Astrocyte (in vitro differentiated cells and primary cell): ENCODE measurements at regions not wholly inside any gene's neighbourhood (a gene's known extent, or its start where the extent isn't known, plus 50 kb on each side); places are given as distances from the start of the nearest gene placed in this dataset.
A peak's percentile ranks its signal among the peaks of the same experiment; 100 is the strongest.

ENCODE experiments used
- DNase-seq: peaks from one replicate; pipeline ENCODE4 v3.0.0-alpha.2; 2010; ENCODE audit warnings: low read depth
- FAIRE-seq: peaks from 2 replicates; lab custom pipeline; 2011; peaks lifted over from hg19 to GRCh38; lab: Jason Lieb, UNC
- H2AFZ ChIP-seq: 2 replicates; pipeline ENCODE4 v1.6.0; 2012; ENCODE audit warnings: low read depth, low read length, inconsistent platforms
- H3K27ac ChIP-seq: 2 replicates; pipeline ENCODE4 v1.5.1; 2011; ENCODE audit warnings: low read depth, low read length, inconsistent platforms
- H3K27me3 ChIP-seq: 2 replicates; pipeline ENCODE4 v1.6.0; 2011; ENCODE audit warnings: low read length, inconsistent platforms; ENCODE audit not compliant: insufficient read depth
- H3K36me3 ChIP-seq: 2 replicates; pipeline ENCODE4 v1.5.1; 2011; ENCODE audit warnings: low read length, inconsistent platforms; ENCODE audit not compliant: insufficient read depth
- H3K4me1 ChIP-seq: 2 replicates; pipeline ENCODE4 v1.5.1; 2011; ENCODE audit warnings: low read length, inconsistent platforms; ENCODE audit not compliant: insufficient read depth
- H3K4me2 ChIP-seq: 2 replicates; pipeline ENCODE4 v1.6.0; 2012; ENCODE audit warnings: low read length, inconsistent platforms
- H3K4me3 ChIP-seq: 2 replicates; pipeline ENCODE4 v1.5.1; 2011; ENCODE audit warnings: low read depth, mild to moderate bottlenecking, low read length, inconsistent platforms; ENCODE audit not compliant: insufficient read depth
- H3K79me2 ChIP-seq: 2 replicates; pipeline ENCODE4 v1.6.0; 2012; ENCODE audit warnings: mild to moderate bottlenecking, low read length, inconsistent platforms; ENCODE audit not compliant: insufficient read depth
- H3K9ac ChIP-seq: 2 replicates; pipeline ENCODE4 v1.6.0; 2012; ENCODE audit warnings: mild to moderate bottlenecking, low read length, inconsistent platforms
- H3K9me3 ChIP-seq: 2 replicates; pipeline ENCODE4 v1.5.1; 2012; ENCODE audit warnings: low read depth, mild to moderate bottlenecking, low read length, inconsistent platforms; ENCODE audit not compliant: insufficient read depth
- H4K20me1 ChIP-seq: 2 replicates; pipeline ENCODE4 v1.6.0; 2012; ENCODE audit warnings: low read length, inconsistent platforms; ENCODE audit not compliant: insufficient read depth
- H3K27ac Mint-ChIP-seq: one replicate; pipeline ENCODE4 v1.8.0; 2021; ENCODE audit warnings: mild to moderate bottlenecking, mixed read lengths; ENCODE audit not compliant: unreplicated experiment
- H3K27me3 Mint-ChIP-seq: one replicate; pipeline ENCODE4 v1.8.0; 2021; ENCODE audit warnings: low read depth, mixed read lengths; ENCODE audit not compliant: unreplicated experiment
- H3K36me3 Mint-ChIP-seq: one replicate; pipeline ENCODE4 v1.8.0; 2021; ENCODE audit warnings: low read depth, mixed read lengths; ENCODE audit not compliant: unreplicated experiment
- H3K4me1 Mint-ChIP-seq: one replicate; pipeline ENCODE4 v1.8.0; 2021; ENCODE audit warnings: low read depth, mixed read lengths; ENCODE audit not compliant: unreplicated experiment
- H3K4me3 Mint-ChIP-seq: one replicate; pipeline ENCODE4 v1.8.0; 2021; ENCODE audit warnings: mild to moderate bottlenecking, moderate library complexity, mixed read lengths; ENCODE audit not compliant: unreplicated experiment
- H3K9me3 Mint-ChIP-seq: one replicate; pipeline ENCODE4 v1.8.0; 2021; ENCODE audit warnings: mild to moderate bottlenecking, mixed read lengths; ENCODE audit not compliant: unreplicated experiment
- CTCF ChIP-seq: IDR thresholded peaks from 2 replicates; pipeline ENCODE4 v1.5.1; 2011; ENCODE audit warnings: low read depth, mild to moderate bottlenecking, inconsistent platforms, low read length, moderate library complexity; ENCODE audit not compliant: insufficient read depth
- EZH2 ChIP-seq: IDR thresholded peaks from 2 replicates; pipeline ENCODE4 v1.6.1; 2012; ENCODE audit warnings: mild to moderate bottlenecking, low read length, inconsistent platforms; ENCODE audit not compliant: insufficient read depth

- Histone ChIP-seq H3K9me3 (no peaks in the 10 kb centered on the region), H4K20me1 (no peaks in the 10 kb centered on the region), H3K4me2 (peak overlapping the region; percentile 11), H3K36me3 (no peaks in the 10 kb centered on the region), H3K4me3 (no peak overlapping the region), H3K4me1 (no peaks in the 10 kb centered on the region), H3K27ac (no peak overlapping the region), H3K79me2 (no peaks in the 10 kb centered on the region), H3K9ac (no peak overlapping the region), H3K27me3 (no peaks in the 10 kb centered on the region), H2AFZ (no peak overlapping the region)
- TF ChIP-seq EZH2, result no peak
- no peak for TF ChIP-seq CTCF
- no peaks in the 10 kb centered on the region for H3K36me3 Mint-ChIP-seq
- no peaks in the 10 kb centered on the region for H3K4me1 Mint-ChIP-seq
- H3K27ac Mint-ChIP-seq, result no peak overlapping the region
- FAIRE-seq (no peak), DNase-seq (no peak)
- peaks cover 14% of the 10 kb centered on the region for H3K9me3 Mint-ChIP-seq
- peaks cover 21% of the 10 kb centered on the region for H3K27me3 Mint-ChIP-seq
- H3K4me3 Mint-ChIP-seq, result no peak overlapping the region
Measured at GRCh38 chr11:133787379-133788141, 57.8 kb downstream of the SPATA19 start.

- Histone ChIP-seq H3K79me2 (no peaks in the 10 kb centered on the region), H4K20me1 (no peaks in the 10 kb centered on the region), H3K27me3 (no peaks in the 10 kb centered on the region), H3K9ac (no peak overlapping the region), H3K4me1 (no peaks in the 10 kb centered on the region), H2AFZ (no peak overlapping the region), H3K27ac (no peak overlapping the region), H3K4me3 (no peak overlapping the region), H3K9me3 (no peaks in the 10 kb centered on the region), H3K36me3 (no peaks in the 10 kb centered on the region), H3K4me2 (no peak overlapping the region)
- Mint-ChIP-seq H3K27me3 (peaks cover 25% of the 10 kb centered on the region), H3K27ac (no peak overlapping the region), H3K36me3 (no peaks in the 10 kb centered on the region), H3K4me1 (peaks cover 4% of the 10 kb centered on the region), H3K9me3 (peaks cover 14% of the 10 kb centered on the region), H3K4me3 (no peak overlapping the region)
- DNase-seq (no peak), FAIRE-seq (no peak)
- TF ChIP-seq CTCF (no peak), EZH2 (no peak)
Measured at GRCh38 chr11:133785795-133786340, 59.4 kb downstream of the SPATA19 start.

- H3K27ac Mint-ChIP-seq, result no peak overlapping the region
- H3K27me3 ChIP-seq, result no peaks in the 10 kb centered on the region
- H3K36me3 Mint-ChIP-seq, result no peaks in the 10 kb centered on the region
- no peaks in the 10 kb centered on the region for H3K36me3 ChIP-seq
- peaks cover 4% of the 10 kb centered on the region for H3K4me1 Mint-ChIP-seq
- H4K20me1 ChIP-seq, result no peaks in the 10 kb centered on the region
- no peak overlapping the region for H3K27ac ChIP-seq
- DNase-seq, result no peak
- H3K9me3 Mint-ChIP-seq, result peaks cover 11% of the 10 kb centered on the region
- no peak overlapping the region for H3K4me3 Mint-ChIP-seq
- H3K4me1 ChIP-seq, result no peaks in the 10 kb centered on the region
- no peaks in the 10 kb centered on the region for H3K79me2 ChIP-seq
- no peak overlapping the region for H3K9ac ChIP-seq
- no peak for FAIRE-seq
- peaks cover 23% of the 10 kb centered on the region for H3K27me3 Mint-ChIP-seq
- no peak overlapping the region for H2AFZ ChIP-seq
- H3K9me3 ChIP-seq, result no peaks in the 10 kb centered on the region
- H3K4me3 ChIP-seq, result no peak overlapping the region
- TF ChIP-seq EZH2 (no peak), CTCF (no peak)
- no peak overlapping the region for H3K4me2 ChIP-seq
Measured at GRCh38 chr11:133784359-133784758, 61.0 kb downstream of the SPATA19 start.
